ENCODE measurements at regions not wholly inside any gene's neighbourhood (a gene's known extent, or its start where the extent isn't known, plus 50 kb on each side); places are given as distances from the start of the nearest gene placed in this dataset.
"Not testable (repeated sequence)": the region's sequence is repeated elsewhere in the genome, so short reads cannot be mapped to it uniquely, and the experiment has no call there.

DNA sequence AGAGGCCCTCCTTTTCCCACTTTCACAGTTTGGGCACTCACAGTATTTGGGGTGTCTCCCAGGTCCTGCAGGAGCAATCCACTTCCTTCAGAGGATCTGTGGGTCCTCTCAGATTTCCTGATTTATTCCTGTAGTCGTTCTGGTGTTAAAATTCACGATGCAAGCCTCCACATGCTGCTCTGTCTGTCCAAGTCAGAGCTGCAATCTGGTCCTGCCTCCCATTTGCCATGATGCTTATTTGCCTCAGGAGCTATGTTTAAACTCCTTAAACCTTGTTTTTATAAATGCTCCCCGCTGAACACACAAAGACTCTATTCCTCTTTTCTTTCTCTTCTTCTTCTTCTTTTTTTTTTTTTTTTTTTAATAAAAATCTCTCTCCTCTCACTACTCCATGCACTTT lies 558.7 kb upstream of the NECTIN3 start:
- DNase-seq = no peak
- H3K4me1 ChIP-seq = no peaks in the 10 kb centered on the region
- peaks cover 19% of the 10 kb centered on the region for H3K9me3 ChIP-seq (replicated peaks)
- no peaks in the 10 kb centered on the region for H3K27me3 ChIP-seq (ENCODE audit: low read depth)
- no peak overlapping the region for H3K4me3 ChIP-seq
- TF ChIP-seq, protein P1, sequence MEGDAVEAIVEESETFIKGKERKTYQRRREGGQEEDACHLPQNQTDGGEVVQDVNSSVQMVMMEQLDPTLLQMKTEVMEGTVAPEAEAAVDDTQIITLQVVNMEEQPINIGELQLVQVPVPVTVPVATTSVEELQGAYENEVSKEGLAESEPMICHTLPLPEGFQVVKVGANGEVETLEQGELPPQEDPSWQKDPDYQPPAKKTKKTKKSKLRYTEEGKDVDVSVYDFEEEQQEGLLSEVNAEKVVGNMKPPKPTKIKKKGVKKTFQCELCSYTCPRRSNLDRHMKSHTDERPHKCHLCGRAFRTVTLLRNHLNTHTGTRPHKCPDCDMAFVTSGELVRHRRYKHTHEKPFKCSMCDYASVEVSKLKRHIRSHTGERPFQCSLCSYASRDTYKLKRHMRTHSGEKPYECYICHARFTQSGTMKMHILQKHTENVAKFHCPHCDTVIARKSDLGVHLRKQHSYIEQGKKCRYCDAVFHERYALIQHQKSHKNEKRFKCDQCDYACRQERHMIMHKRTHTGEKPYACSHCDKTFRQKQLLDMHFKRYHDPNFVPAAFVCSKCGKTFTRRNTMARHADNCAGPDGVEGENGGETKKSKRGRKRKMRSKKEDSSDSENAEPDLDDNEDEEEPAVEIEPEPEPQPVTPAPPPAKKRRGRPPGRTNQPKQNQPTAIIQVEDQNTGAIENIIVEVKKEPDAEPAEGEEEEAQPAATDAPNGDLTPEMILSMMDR (IDR thresholded peaks at IDR 0.05; ENCODE audit: borderline replicate concordance) = no peak
- H3K27ac ChIP-seq (replicated peaks) = no peak overlapping the region
- no peaks in the 10 kb centered on the region for H3K36me3 ChIP-seq
- intact Hi-C loops (cut with micrococcal nuclease) = no loop called here

GRCh38 chr3:110518031-110518430 lies 553.6 kb upstream of the NECTIN3 start:
- Histone ChIP-seq H3K36me3 (no peaks in the 10 kb centered on the region), H3K4me3 (no peak overlapping the region), H3K27me3 (ENCODE audit: low read depth) (no peaks in the 10 kb centered on the region), H3K4me1 (no peaks in the 10 kb centered on the region), H3K9me3 (replicated peaks) (peaks cover 18% of the 10 kb centered on the region), H3K27ac (replicated peaks) (no peak overlapping the region)
- intact Hi-C loops (cut with micrococcal nuclease) = no loop called here
- TF ChIP-seq, protein P1 (IDR thresholded peaks at IDR 0.05; ENCODE audit: borderline replicate concordance) = no peak
- DNase-seq = no peak

GRCh38 chr3:110519071-110519470 lies 552.5 kb upstream of the NECTIN3 start:
- Histone ChIP-seq H3K4me3 (no peak overlapping the region), H3K36me3 (no peaks in the 10 kb centered on the region), H3K9me3 (replicated peaks) (peaks cover 18% of the 10 kb centered on the region), H3K27me3 (ENCODE audit: low read depth) (no peaks in the 10 kb centered on the region), H3K27ac (replicated peaks) (no peak overlapping the region), H3K4me1 (no peaks in the 10 kb centered on the region)
- TF ChIP-seq, protein P1 (IDR thresholded peaks at IDR 0.05; ENCODE audit: borderline replicate concordance) = no peak
- intact Hi-C loops (cut with micrococcal nuclease) = no loop called here
- no peak for DNase-seq

DNA sequence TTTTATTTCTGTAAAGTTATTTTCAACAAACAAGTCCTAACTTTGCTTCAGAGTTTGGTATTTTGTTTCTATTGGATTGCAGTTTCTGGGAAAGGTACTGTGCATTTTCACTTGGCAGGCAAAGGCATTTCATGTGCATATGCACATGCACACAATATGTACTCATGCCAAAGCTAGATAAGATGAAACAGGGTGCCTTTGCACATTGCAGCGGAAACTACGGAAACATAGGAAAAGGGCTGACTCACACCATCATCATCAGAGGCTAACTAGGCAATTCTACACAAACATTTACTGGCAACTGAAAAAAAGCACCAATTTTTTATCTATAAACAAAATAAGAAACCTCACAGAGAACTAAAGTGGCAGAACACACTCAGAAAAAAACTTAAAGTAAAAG lies 550.6 kb upstream of the NECTIN3 start:
- TF ChIP-seq, protein P1 (IDR thresholded peaks at IDR 0.05; ENCODE audit: borderline replicate concordance) = no peak
- H3K36me3 ChIP-seq = no peaks in the 10 kb centered on the region
- no peak overlapping the region for H3K4me3 ChIP-seq
- H3K27ac ChIP-seq (replicated peaks) = no peak overlapping the region
- DNase-seq = no peak
- peaks cover 12% of the 10 kb centered on the region for H3K9me3 ChIP-seq (replicated peaks)
- intact Hi-C loops (cut with micrococcal nuclease) = no loop called here
- no peaks in the 10 kb centered on the region for H3K4me1 ChIP-seq
- no peaks in the 10 kb centered on the region for H3K27me3 ChIP-seq (ENCODE audit: low read depth)

DNA sequence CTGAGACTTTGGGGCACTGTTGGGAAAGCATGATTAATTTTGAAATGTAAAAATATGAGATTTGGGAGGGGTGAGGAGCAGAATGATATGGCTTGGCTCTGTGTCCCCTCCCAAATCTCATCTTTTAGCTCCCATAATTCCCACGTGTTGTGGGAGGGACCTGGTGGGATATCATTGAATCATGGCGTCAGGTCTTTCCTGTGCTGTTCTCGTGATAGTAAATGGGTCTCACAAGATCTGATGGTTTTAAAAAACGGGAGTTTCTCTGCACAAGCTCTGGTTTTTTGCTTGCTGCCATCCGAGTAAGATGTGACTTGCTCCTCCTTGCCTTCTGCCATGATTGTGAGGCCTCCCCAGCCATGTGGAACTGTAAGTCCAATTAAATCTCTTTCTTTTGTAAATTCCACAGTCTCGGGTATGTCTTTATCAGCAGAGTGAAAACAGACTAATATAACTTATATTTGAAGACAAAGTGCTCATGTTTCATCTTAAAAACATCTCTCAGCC lies 546.0 kb upstream of the NECTIN3 start:
- H3K4me1 ChIP-seq; H3K27ac ChIP-seq (replicated peaks); H3K4me3 ChIP-seq; H3K27me3 ChIP-seq (ENCODE audit: low read depth); intact Hi-C loops (cut with micrococcal nuclease); DNase-seq; H3K36me3 ChIP-seq: not testable (repeated sequence)
- H3K9me3 ChIP-seq (replicated peaks) = peaks cover 12% of the 10 kb centered on the region

DNA sequence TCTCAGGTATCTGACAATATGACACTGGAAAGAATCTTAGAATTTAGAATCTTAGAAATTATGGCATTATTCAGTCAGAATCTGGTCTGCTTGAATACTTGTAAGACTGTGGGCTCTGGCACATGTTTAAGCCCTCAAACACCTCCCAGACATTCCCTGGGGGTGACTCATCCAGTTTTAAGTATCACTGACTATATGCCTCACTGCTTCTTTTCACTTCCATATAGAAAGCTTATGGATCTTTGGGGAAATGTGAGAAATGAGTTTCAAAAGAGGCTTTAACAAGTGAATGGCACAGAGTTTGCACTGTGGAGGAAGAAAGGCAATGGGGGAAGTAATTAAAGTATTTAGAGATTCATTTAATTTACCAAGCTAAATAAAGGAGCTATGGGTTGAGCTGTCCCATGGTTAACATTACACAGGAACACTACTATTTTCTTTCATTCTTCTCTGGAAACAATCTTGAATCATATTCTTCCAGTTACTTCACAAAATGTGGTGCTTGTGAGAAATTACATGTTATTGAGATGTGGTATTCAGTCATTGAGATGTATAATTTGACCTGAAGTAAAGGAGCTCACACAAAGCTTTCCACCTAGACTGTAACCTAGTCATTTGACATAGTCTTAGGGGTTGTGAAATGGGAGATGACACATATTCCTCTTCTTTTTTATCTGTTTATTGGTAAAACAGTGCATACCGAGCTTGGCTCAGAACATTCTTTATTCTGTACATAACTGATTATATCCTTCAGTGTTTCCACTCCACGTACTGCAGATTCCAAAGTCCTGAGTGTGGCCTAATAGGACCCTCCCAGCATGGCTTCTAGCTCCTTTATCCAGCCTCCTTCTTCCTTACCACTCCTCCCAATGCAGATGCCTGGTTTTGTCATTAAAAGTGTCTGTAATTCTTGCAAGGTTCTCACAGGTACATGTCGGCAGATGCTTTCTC lies 544.6 kb upstream of the NECTIN3 start:
- intact Hi-C loops (cut with micrococcal nuclease) = no loop called here
- Histone ChIP-seq H3K4me1 (no peaks in the 10 kb centered on the region), H3K36me3 (no peaks in the 10 kb centered on the region), H3K4me3 (no peak overlapping the region), H3K9me3 (replicated peaks) (peaks cover 8% of the 10 kb centered on the region), H3K27me3 (ENCODE audit: low read depth) (no peaks in the 10 kb centered on the region), H3K27ac (replicated peaks) (no peak overlapping the region)
- no peak for DNase-seq
- TF ChIP-seq, protein P1 (IDR thresholded peaks at IDR 0.05; ENCODE audit: borderline replicate concordance) = no peak
